K562 (cell line): ENCODE measurements at regions not wholly inside any gene's neighbourhood (a gene's known extent, or its start where the extent isn't known, plus 50 kb on each side); places are given as distances from the start of the nearest gene placed in this dataset.

ENCODE experiments used
- ATAC-seq: fragments of 200-7000 bp; cut with Tn5 transposase; 3 replicates; pipeline ENCODE4 v1.9.1; 2020; ENCODE audit warnings: moderate library complexity
- BruUV-seq: library from RNA; stranded (reverse); fragments of 400-500 nt; replicated peaks from 2 replicates; lab custom pipeline; 2021; lab: Mats Ljungman, UMichigan
- CTCF ChIA-PET: fragments of 300-600 bp; formaldehyde crosslinking; extraction: SDS; loops from one replicate; lab custom pipeline; 2021; ENCODE audit warnings: low intra/inter-chr PET ratio; lab: Yijun Ruan, JAX
- POLR2A ChIA-PET: fragments of 300-600, 350-650 bp; sonication (Branson Sonifier 250); formaldehyde crosslinking; extraction: SDS; loops from one replicate; lab custom pipeline; 2021; ENCODE audit warnings: antibody characterized with exemption, inconsistent platforms; lab: Yijun Ruan, JAX
- DNase-seq, 4 experiments: peaks; one replicate each; pipeline versions ENCODE4 v3.0.0 to v3.0.0-alpha.2; 2011 to 2018; ENCODE audit warnings: low spot score in 3 of 4, mixed read lengths in 3 of 4; ENCODE audit errors: extremely low read depth in 1 of 4
- FAIRE-seq: peaks from 2 replicates; lab custom pipeline; 2011; peaks lifted over from hg19 to GRCh38; lab: Jason Lieb, UNC
- H2AFZ ChIP-seq: 2 replicates; pipeline ENCODE4 v1.6.0; 2011; ENCODE audit warnings: low read depth, low read length, control low read depth, inconsistent platforms
- H3K27ac ChIP-seq: fragments of 200-600 bp; 3 replicates; pipeline ENCODE4 v1.8.0; 2011; ENCODE audit warnings: low read depth, mild to moderate bottlenecking, control low read depth, inconsistent platforms, low read length, moderate library complexity, mixed read lengths; ENCODE audit errors: extremely low read depth
- H3K27me3 ChIP-seq, 2 experiments: fragments of 300-600 bp in 1 of 2; 2 replicates in 1 of 2; 3 replicates in 1 of 2; pipeline versions ENCODE4 v1.6.0 to v1.8.0; 2011; ENCODE audit warnings: inconsistent platforms in 2 of 2, low read length in 2 of 2, mild to moderate bottlenecking in 1 of 2, mixed read lengths in 1 of 2, moderate library complexity in 1 of 2; ENCODE audit not compliant: control insufficient read depth in 2 of 2, insufficient read depth in 2 of 2
- H3K36me3 ChIP-seq: fragments of 300-600 bp; 3 replicates; pipeline ENCODE4 v1.8.0; 2011; ENCODE audit warnings: mild to moderate bottlenecking, low read length, inconsistent platforms; ENCODE audit not compliant: control insufficient read depth, insufficient read depth
- H3K4me1 ChIP-seq, 2 experiments: fragments of 200-600 bp in 1 of 2; replicated peaks in 1 of 2; 2 replicates in 1 of 2; 3 replicates in 1 of 2; pipeline versions ENCODE4 v1.5.1 to v1.8.0; 2011; ENCODE audit warnings: inconsistent platforms in 2 of 2, low read length in 2 of 2, mild to moderate bottlenecking in 1 of 2, mixed read lengths in 1 of 2, moderate library complexity in 1 of 2; ENCODE audit not compliant: control insufficient read depth in 2 of 2, insufficient read depth in 2 of 2
- H3K4me2 ChIP-seq: 2 replicates; pipeline ENCODE4 v1.6.1; 2011; ENCODE audit warnings: low read length, control low read depth, inconsistent platforms, mixed read lengths; ENCODE audit not compliant: insufficient read depth
- H3K4me3 ChIP-seq: fragments of 200-600 bp; sonication (generic), shearing (Covaris generic); 2 replicates; pipeline ENCODE4 v1.5.1; 2016; ENCODE audit warnings: control low read depth, inconsistent platforms
- H3K79me2 ChIP-seq: fragments of 200-600 bp; 3 replicates; pipeline ENCODE4 v1.8.0; 2011; ENCODE audit warnings: low read length, inconsistent platforms; ENCODE audit not compliant: control insufficient read depth, insufficient read depth
- H3K9ac ChIP-seq, 2 experiments: 2 replicates each; pipeline versions ENCODE4 v1.6.0 to v1.6.1; 2011; ENCODE audit warnings: low read depth in 2 of 2, low read length in 2 of 2, control low read depth in 1 of 2, inconsistent platforms in 1 of 2, mild to moderate bottlenecking in 1 of 2, mixed read lengths in 1 of 2; ENCODE audit not compliant: insufficient read depth in 1 of 2
- H3K9me1 ChIP-seq: one replicate; pipeline ENCODE4 v1.6.0; 2011; ENCODE audit warnings: inconsistent platforms, mild to moderate bottlenecking, low read length, moderate library complexity; ENCODE audit not compliant: control insufficient read depth, insufficient read depth
- H3K9me3 ChIP-seq: replicated peaks from 2 replicates; pipeline ENCODE4 v1.5.1; 2011; ENCODE audit warnings: low read depth, low read length, inconsistent platforms; ENCODE audit not compliant: control insufficient read depth, insufficient read depth
- H4K20me1 ChIP-seq: replicated peaks from 2 replicates; pipeline ENCODE4 v1.6.1; 2011; ENCODE audit warnings: low read length, inconsistent platforms, mixed read lengths; ENCODE audit not compliant: control insufficient read depth, insufficient read depth
- C11orf30 ChIP-seq: fragments of 450-650 bp; IDR thresholded peaks from 2 replicates; pipeline ENCODE4 v1.6.1; 2016; ENCODE audit warnings: low read depth, mild to moderate bottlenecking
- CBFA2T2 ChIP-seq: fragments of 450-650 bp; conservative IDR thresholded peaks from 2 replicates; pipeline ENCODE4 v1.6.1; 2017; ENCODE audit warnings: mild to moderate bottlenecking
- ELF4 ChIP-seq: fragments of 450-650 bp; formaldehyde crosslinking; IDR thresholded peaks from 2 replicates; pipeline ENCODE4 v1.4.0; 2022; ENCODE audit warnings: missing genetic modification characterization
- MAFF ChIP-seq: IDR thresholded peaks from 2 replicates; pipeline ENCODE4 v1.6.1; 2012; ENCODE audit warnings: low read length, improper control_type of control experiment
- SMARCC2 ChIP-seq: fragments of 450-650 bp; IDR thresholded peaks from 2 replicates; pipeline ENCODE4 v1.6.1; 2017; ENCODE audit warnings: antibody characterized with exemption, moderate library complexity, mild to moderate bottlenecking, low read depth
- ZNF764 ChIP-seq: fragments of 250-450 bp; sonication (Bioruptor Pico); IDR thresholded peaks from 2 replicates; pipeline ENCODE4 v1.4.0; 2020; ENCODE audit warnings: low read depth, mild to moderate bottlenecking, moderate library complexity
- WGBS: fragments of 100-300 bp; shearing (Covaris generic); methylation state at CpG from one replicate; pipeline ENCODE4 v1.1.6; 2016; ENCODE audit warnings: low coverage, mixed read lengths; ENCODE audit not compliant: insufficient coverage; ENCODE audit errors: missing lambda C conversion rate; 5-methylcytosine and 5-hydroxymethylcytosine counted together
- in situ Hi-C: fragments of 300-500 bp; cut with MboI; formaldehyde crosslinking; loops from 4 replicates; pipeline ENCODE4 v1.15.0; 2018; ENCODE audit warnings: inconsistent platforms, mixed read lengths
- intact Hi-C: fragments of 100-400 bp; cut with micrococcal nuclease; formaldehyde crosslinking; loops from 2 replicates; pipeline ENCODE4 v1.14.2; 2022

- 0% methylated on average over 1 of the region's 1 CpG for WGBS
Observed at GRCh38 chr16:66107661-66108060, 258.8 kb upstream of the CDH5 start.

DNA sequence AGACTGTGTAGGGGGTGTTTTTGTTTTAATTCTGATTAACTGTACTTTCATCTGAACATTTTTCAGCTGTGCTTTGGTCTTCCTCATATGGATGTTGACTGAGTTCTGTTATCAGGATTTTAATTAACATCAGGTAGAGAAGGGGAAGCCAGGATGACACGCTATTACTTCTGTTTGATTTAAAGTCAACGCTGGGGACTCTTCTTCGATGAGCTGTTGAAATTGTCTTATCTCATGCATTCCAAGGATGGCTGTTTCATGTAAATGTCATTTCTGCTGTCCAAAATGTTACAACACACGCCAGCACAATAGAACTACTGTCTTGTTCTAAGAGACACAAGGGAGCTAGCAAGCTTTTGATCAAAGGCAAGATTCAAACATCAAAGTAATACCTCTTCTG, 263.3 kb upstream of the CDH5 start:
- Histone ChIP-seq H3K9me1 (no peaks in the 10 kb centered on the region), H3K27ac (no peak overlapping the region), H3K4me1 (no peaks in the 10 kb centered on the region), H3K36me3 (no peaks in the 10 kb centered on the region), H3K9me3 (no peaks in the 10 kb centered on the region), H3K4me3 (no peak overlapping the region), H4K20me1 (no peaks in the 10 kb centered on the region; the same call in 1 of the 2 replicates), H3K27me3 (peaks cover 0 to 4% of the 10 kb centered on the region in 2 experiments; a peak in 2 of 5 replicates), H3K79me2 (no peaks in the 10 kb centered on the region), H2AFZ (no peak overlapping the region), H3K4me2 (no peak overlapping the region), H3K9ac (no peak overlapping the region)
- ChIA-PET CTCF (no interaction called here), POLR2A (no interaction called here)
- DNase-seq (no peak), ATAC-seq (no peak), FAIRE-seq (no peak)
- BruUV-seq: no TSS peak
- in situ Hi-C loops (no loop called here), intact Hi-C loops (no loop called here)
- TF ChIP-seq C11orf30: no peak
- TF ChIP-seq ELF4 (CRISPR knock-in tag): no peak
- TF ChIP-seq CBFA2T2: no peak
- no peak for TF ChIP-seq MAFF
- WGBS: 0% methylated on average over 4 of the region's 4 CpGs

More at GRCh38 chr16:66107661-66108060, 258.8 kb upstream of the CDH5 start:
- ATAC-seq: no peak
- intact Hi-C loops: no loop called here
- Histone ChIP-seq H3K4me1 (no peaks in the 10 kb centered on the region), H3K36me3 (no peaks in the 10 kb centered on the region), H3K9ac (no peak overlapping the region), H3K27ac (no peak overlapping the region), H3K4me2 (no peak overlapping the region), H3K27me3 (peaks cover 0 to 4% of the 10 kb centered on the region in 2 experiments; a peak in 2 of 5 replicates), H3K9me3 (no peaks in the 10 kb centered on the region), H3K4me3 (no peak overlapping the region), H3K9me1 (no peaks in the 10 kb centered on the region), H2AFZ (no peak overlapping the region), H4K20me1 (no peaks in the 10 kb centered on the region; the same call in 1 of the 2 replicates), H3K79me2 (no peaks in the 10 kb centered on the region)
- CTCF ChIA-PET: no interaction called here
- no peak for DNase-seq
- POLR2A ChIA-PET: no interaction called here
- in situ Hi-C loops: no loop called here
- TF ChIP-seq SMARCC2: no peak
- no peak for TF ChIP-seq ZNF764 (CRISPR knock-in tag)
- no TSS peak for BruUV-seq
- FAIRE-seq: no peak
